AG04450 (cell line): ENCODE measurements at regions not wholly inside any gene's neighbourhood (a gene's known extent, or its start where the extent isn't known, plus 50 kb on each side); places are given as distances from the start of the nearest gene placed in this dataset.
"Not testable (repeated sequence)": the region's sequence is repeated elsewhere in the genome, so short reads cannot be mapped to it uniquely, and the experiment has no call there.

Experiments
- CTCF ChIA-PET: fragments of 300-600, 350-600 bp; formaldehyde crosslinking; extraction: SDS; loops from one replicate; lab custom pipeline; 2022; ENCODE audit warnings: antibody characterized with exemption, inconsistent platforms; lab: Charles Lee
- POLR2A ChIA-PET: fragments of 350-600 bp; formaldehyde crosslinking; extraction: SDS; loops from one replicate; lab custom pipeline; 2021; ENCODE audit warnings: antibody characterized with exemption, inconsistent platforms; lab: Yijun Ruan, JAX
- DNase-seq: peaks from one replicate; pipeline ENCODE4 v3.0.0-alpha.2; 2011; ENCODE audit warnings: low read depth, low spot score
- H3K27ac ChIP-seq: one replicate; pipeline ENCODE4 v1.5.1; 2012; ENCODE audit warnings: low read depth, low read length, control low read depth
- H3K27me3 ChIP-seq: one replicate; pipeline ENCODE4 v1.6.0; 2012; ENCODE audit warnings: low read length; ENCODE audit not compliant: control insufficient read depth, insufficient read depth
- H3K4me3 ChIP-seq: 2 replicates; pipeline ENCODE4 v1.5.1; 2011; ENCODE audit warnings: mild to moderate bottlenecking, low read depth, low read length, control low read depth
- H3K9me3 ChIP-seq: 2 replicates; pipeline ENCODE4 v1.5.1; 2012; ENCODE audit warnings: low read length; ENCODE audit not compliant: control insufficient read depth, insufficient read depth
- CTCF ChIP-seq: IDR thresholded peaks from 2 replicates; pipeline ENCODE4 v1.5.1; 2011; ENCODE audit warnings: low read depth, low read length, control low read depth, inconsistent platforms

DNA sequence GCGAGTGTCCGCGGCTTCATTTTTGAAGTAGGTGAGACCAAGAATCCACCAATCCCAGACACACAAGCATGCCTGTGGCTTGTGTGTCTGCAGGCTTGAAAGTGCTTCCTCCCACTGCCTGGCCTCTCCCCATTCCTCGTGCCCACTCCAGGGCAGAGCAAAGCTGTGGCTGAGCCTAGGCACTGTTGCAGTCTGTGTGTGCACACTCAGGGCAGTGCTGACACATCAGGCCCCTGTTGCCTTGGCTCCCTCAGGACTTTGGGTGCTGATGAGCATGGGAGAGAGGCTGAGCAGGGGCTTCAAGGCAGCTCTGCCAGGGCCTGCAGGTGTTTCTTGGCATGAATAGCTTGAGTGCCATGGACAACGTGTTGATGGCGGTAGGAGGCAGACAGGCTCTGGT lies 776.7 kb downstream of the CDH11 start:
- Histone ChIP-seq H3K4me3 (no peak overlapping the region), H3K9me3 (peaks cover 10% of the 10 kb centered on the region; the same call in 1 of the 2 replicates), H3K27ac (no peak overlapping the region), H3K27me3 (no peaks in the 10 kb centered on the region)
- ChIA-PET CTCF (no interaction called here), POLR2A (no interaction called here)
- no peak for DNase-seq
- no peak for TF ChIP-seq CTCF

DNA sequence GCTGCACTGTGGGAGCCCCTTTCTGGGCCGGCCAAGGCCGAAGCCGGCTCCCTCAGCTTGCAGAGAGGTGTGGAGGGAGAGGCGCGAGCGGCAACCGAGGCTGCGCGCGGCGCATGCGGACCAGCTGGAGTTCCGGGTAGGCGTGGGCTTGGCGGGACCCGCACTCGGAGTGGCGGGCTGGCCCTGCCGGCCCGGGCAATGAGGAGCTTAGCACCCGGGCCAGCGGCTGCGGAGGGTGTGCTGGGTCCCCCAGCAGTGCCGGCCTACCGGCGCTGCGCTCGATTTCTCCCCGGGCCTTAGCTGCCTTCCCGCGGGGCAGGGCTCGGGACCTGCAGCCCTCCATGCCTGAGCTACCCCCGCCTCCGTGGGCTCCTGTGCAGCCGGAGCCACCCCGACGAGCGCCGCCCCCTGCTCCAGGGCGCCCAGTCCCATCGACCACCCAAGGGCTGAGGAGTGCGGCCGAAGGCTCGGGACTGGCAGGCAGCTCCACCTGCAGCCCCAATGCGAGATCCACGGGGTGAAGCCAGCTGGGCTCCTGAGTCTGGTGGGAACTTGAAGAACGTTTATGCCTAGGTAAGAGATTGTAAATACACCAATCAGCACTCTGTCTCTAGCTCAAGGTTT lies 777.9 kb downstream of the CDH11 start:
- DNase-seq, CTCF ChIA-PET, H3K4me3 ChIP-seq, POLR2A ChIA-PET, H3K27me3 ChIP-seq, H3K9me3 ChIP-seq, H3K27ac ChIP-seq: not testable (repeated sequence)

DNA sequence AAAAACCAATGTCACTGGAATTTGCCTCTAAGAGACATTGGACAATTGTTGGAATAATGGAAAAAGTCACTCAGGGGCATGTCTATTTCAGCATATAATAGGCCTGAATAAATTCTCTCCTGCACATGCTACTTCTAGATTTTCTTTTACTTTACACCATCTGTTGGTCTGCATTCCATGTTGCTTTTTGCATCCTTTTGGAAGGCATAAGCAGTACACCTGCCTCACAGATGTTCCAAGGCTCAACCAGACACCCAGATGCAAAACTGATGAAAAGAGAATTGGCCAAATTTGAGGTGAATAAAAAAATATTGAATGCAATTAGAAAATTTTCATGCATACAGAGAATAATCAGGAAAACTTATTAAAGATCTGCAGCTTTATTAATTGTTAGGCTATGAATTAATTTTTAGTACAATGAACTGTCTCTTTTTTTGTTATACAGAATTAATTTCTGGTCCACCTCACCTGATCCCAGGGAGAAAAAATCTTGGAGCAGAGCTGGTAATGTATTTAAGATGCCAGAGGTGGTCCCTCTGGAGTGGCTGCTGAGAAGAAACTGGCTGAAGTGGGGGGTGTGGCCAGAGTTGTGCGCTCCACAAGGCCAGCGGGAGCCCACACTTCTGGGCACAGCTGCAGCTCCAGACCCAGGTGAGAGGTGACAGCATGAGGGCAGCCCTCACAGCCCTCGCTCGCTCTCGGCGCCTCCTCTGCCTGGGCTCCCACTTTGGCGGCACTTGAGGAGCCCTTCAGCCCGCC lies 778.6 kb downstream of the CDH11 start:
- Histone ChIP-seq H3K9me3 (peaks cover 10% of the 10 kb centered on the region; the same call in 1 of the 2 replicates), H3K27ac (no peak overlapping the region), H3K4me3 (no peak overlapping the region), H3K27me3 (no peaks in the 10 kb centered on the region)
- no peak for DNase-seq
- ChIA-PET CTCF (no interaction called here), POLR2A (no interaction called here)
- TF ChIP-seq CTCF, result no peak

DNA sequence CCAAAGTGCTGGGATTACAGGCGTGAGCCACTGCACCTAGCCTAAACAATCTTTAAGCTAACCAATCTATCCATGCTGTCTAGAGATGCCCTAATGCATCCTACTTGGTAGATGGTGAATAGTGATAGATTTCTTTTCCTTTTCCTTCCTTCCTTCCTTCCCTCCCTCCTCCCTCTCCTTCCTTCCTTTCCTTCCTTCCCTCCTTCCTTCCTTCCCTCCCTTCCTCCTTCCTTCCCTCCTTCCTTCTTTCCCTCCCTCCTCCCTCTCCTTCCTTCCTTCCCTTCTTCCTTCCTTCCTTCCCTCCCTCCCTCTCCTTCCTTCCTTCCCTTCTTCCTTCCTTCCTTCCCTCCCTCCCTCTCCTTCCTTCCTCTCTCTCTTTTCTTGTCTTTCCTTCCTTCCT lies 780.5 kb downstream of the CDH11 start:
- H3K9me3 ChIP-seq, POLR2A ChIA-PET, H3K27me3 ChIP-seq, CTCF ChIA-PET, H3K4me3 ChIP-seq, DNase-seq, H3K27ac ChIP-seq: not testable (repeated sequence)

DNA sequence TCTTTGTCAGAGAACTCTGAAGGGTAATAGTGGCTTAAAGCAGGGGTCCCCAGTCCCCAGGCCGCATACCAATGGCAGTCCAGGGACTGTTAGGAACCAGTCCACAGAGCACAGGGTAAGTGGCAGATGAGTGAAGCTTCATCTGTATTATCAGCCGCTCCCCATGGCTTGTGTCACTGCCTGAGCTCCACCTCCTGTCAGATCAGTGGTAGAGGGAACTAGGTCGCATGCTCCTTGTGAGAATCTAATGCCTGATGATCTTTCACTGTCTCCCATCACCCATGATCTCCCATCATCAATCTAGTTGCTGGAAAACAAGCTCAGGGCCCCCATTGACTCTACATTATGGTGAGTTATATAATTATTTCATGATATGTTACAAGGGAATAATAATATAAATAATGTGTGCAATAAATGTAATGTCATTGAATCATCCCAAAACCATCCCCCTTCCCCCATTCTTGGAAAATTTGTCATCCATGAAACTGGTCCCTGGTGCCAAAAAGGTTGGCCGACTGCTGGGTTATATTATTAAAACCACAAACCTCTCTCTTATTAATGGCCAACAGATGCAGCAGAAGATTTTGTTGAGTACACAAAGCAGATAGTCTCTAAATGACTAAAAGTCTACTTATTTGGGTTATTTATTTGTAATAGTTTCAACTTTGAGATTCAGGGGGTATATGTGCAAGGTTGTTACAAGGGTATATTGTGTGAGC lies 782.7 kb downstream of the CDH11 start:
- Histone ChIP-seq H3K4me3 (no peak overlapping the region), H3K27ac (no peak overlapping the region), H3K27me3 (no peaks in the 10 kb centered on the region), H3K9me3 (peaks cover 7% of the 10 kb centered on the region; the same call in 1 of the 2 replicates)
- POLR2A ChIA-PET, result no interaction called here
- DNase-seq, result peak; percentile 21
- CTCF ChIA-PET, result no interaction called here
- TF ChIP-seq CTCF, result no peak

DNA sequence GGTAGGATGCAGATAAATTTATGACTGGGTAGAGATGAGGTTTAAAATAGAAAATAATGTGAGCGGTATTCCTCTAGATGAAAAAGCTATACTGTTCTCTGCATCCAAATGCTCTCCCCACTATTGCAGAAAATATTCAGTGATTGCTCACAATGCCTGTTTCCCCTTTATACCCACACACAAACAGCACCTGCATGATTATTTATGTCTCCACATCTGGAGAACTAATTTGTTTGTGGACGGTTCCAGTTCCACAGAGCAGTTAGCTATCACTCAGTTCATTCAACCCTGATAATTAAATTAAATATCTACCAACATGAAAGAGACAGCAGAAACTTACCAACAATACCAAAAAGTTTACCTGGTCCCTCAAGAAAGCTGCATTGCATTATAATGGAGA lies 800.0 kb downstream of the CDH11 start:
- no peak for DNase-seq
- ChIA-PET POLR2A (no interaction called here), CTCF (no interaction called here)
- Histone ChIP-seq H3K9me3 (no peaks in the 10 kb centered on the region), H3K4me3 (no peak overlapping the region), H3K27me3 (no peaks in the 10 kb centered on the region), H3K27ac (no peak overlapping the region)
- no peak for TF ChIP-seq CTCF
